ENCODE measurements at regions not wholly inside any gene's neighbourhood (a gene's known extent, or its start where the extent isn't known, plus 50 kb on each side); places are given as distances from the start of the nearest gene placed in this dataset.

DNA sequence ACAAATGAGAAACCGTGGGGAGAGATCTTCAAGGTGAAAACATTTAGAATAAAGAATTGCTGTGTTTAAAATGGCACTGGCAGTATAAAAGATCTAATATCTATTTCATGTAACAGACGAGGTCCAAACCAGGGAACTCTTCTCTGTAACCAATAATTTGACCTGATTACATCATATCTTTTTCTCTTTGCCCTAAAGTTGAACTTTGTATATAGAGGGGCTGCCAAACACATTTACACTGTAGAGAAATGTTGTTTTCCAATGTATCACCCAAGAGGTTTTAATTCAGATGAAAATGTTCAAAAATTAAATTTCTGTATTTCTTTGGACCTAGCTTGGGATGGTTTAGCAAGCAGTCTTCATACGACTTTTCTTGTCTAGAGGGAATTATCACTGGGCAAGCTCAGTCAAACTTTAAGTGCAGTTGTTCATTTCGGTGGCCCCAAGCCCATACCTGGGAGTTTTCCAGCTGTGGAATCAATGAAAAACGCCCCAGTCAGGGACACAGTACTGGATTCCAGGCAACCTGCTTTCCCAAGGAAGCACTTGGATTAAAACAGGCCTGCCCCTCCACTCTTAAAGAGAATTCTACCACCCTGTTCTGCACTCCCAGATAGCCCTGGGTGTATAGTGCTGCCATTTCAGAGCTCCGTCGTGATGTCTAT lies 208.5 kb upstream of the FN1 start:
- DNase-seq (ENCODE audit: low spot score) (no peak), FAIRE-seq (no peak), ATAC-seq (no peak)
- no TSS peak for BruUV-seq (replicated peaks)
- Histone ChIP-seq H3K9ac (ENCODE audit: insufficient read depth, low read depth, low read length) (no peak overlapping the region), H4K20me1 (ENCODE audit: insufficient read depth, low read length) (no peaks in the 10 kb centered on the region), H3K4me1 (ENCODE audit: insufficient read depth, low read length) (peaks cover 10% of the 10 kb centered on the region), H3K4me3 (replicated peaks in 1 of 3; ENCODE audit: insufficient read depth in 1 of 3, low read depth in 2 of 3, low read length in 3 of 3) (no peak overlapping the region), H3K36me3 (replicated peaks in 1 of 2; ENCODE audit: control insufficient read depth in 1 of 2, insufficient read depth in 2 of 2, low read length in 2 of 2) (no peaks in the 10 kb centered on the region), H3K27ac (ENCODE audit: extremely low read length, insufficient read depth, low read length) (no peak overlapping the region), H3K4me2 (ENCODE audit: low read depth, low read length) (no peak overlapping the region), H2AFZ (ENCODE audit: low read length) (peak overlapping the region; percentile 44), H3K9me3 (ENCODE audit: low read length) (no peaks in the 10 kb centered on the region), H3K27me3 (ENCODE audit: control insufficient read depth in 1 of 2, insufficient read depth in 2 of 2, low read length in 2 of 2) (no peaks in the 10 kb centered on the region), H3K79me2 (ENCODE audit: insufficient read depth, low read length) (no peaks in the 10 kb centered on the region)
- ChIA-PET CTCF (ENCODE audit: low intra/inter-chr PET ratio, low total read pairs) (no interaction called here), POLR2A (no interaction called here)
- peak; percentile 58; the same call in 1 of the 2 replicates for TF ChIP-seq EHMT2 (IDR thresholded peaks at IDR 0.05; ENCODE audit: borderline replicate concordance, low read depth, low read length)
- no peak for TF ChIP-seq STAG1 (CRISPR knock-in tag; IDR thresholded peaks at IDR 0.05)
- no peak for TF ChIP-seq SKI (IDR thresholded peaks at IDR 0.05; ENCODE audit: partially characterized antibody)
- TF ChIP-seq ZFP36L1 (CRISPR knock-in tag; IDR thresholded peaks at IDR 0.05), result no peak
- TF ChIP-seq MAFG (CRISPR knock-in tag; IDR thresholded peaks at IDR 0.05), result no peak
- TF ChIP-seq, protein P1, sequence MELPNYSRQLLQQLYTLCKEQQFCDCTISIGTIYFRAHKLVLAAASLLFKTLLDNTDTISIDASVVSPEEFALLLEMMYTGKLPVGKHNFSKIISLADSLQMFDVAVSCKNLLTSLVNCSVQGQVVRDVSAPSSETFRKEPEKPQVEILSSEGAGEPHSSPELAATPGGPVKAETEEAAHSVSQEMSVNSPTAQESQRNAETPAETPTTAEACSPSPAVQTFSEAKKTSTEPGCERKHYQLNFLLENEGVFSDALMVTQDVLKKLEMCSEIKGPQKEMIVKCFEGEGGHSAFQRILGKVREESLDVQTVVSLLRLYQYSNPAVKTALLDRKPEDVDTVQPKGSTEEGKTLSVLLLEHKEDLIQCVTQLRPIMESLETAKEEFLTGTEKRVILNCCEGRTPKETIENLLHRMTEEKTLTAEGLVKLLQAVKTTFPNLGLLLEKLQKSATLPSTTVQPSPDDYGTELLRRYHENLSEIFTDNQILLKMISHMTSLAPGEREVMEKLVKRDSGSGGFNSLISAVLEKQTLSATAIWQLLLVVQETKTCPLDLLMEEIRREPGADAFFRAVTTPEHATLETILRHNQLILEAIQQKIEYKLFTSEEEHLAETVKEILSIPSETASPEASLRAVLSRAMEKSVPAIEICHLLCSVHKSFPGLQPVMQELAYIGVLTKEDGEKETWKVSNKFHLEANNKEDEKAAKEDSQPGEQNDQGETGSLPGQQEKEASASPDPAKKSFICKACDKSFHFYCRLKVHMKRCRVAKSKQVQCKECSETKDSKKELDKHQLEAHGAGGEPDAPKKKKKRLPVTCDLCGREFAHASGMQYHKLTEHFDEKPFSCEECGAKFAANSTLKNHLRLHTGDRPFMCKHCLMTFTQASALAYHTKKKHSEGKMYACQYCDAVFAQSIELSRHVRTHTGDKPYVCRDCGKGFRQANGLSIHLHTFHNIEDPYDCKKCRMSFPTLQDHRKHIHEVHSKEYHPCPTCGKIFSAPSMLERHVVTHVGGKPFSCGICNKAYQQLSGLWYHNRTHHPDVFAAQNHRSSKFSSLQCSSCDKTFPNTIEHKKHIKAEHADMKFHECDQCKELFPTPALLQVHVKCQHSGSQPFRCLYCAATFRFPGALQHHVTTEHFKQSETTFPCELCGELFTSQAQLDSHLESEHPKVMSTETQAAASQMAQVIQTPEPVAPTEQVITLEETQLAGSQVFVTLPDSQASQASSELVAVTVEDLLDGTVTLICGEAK (IDR thresholded peaks at IDR 0.05), result no peak
- TF ChIP-seq, protein P1 (CRISPR knock-in tag; IDR thresholded peaks at IDR 0.05), result no peak
- TF ChIP-seq GTF2F1 (IDR thresholded peaks at IDR 0.05; ENCODE audit: low read length), result no peak
- TF ChIP-seq, protein P2, sequence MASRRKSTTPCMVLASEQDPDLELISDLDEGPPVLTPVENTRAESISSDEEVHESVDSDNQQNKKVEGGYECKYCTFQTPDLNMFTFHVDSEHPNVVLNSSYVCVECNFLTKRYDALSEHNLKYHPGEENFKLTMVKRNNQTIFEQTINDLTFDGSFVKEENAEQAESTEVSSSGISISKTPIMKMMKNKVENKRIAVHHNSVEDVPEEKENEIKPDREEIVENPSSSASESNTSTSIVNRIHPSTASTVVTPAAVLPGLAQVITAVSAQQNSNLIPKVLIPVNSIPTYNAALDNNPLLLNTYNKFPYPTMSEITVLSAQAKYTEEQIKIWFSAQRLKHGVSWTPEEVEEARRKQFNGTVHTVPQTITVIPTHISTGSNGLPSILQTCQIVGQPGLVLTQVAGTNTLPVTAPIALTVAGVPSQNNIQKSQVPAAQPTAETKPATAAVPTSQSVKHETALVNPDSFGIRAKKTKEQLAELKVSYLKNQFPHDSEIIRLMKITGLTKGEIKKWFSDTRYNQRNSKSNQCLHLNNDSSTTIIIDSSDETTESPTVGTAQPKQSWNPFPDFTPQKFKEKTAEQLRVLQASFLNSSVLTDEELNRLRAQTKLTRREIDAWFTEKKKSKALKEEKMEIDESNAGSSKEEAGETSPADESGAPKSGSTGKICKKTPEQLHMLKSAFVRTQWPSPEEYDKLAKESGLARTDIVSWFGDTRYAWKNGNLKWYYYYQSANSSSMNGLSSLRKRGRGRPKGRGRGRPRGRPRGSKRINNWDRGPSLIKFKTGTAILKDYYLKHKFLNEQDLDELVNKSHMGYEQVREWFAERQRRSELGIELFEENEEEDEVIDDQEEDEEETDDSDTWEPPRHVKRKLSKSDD (CRISPR knock-in tag; IDR thresholded peaks at IDR 0.05; ENCODE audit: low read depth), result no peak
- 0 out of 2 replicates have a peak, but pooled peaks have one; percentile 35 for TF ChIP-seq POGZ (CRISPR knock-in tag; IDR thresholded peaks at IDR 0.05)
- 0 out of 2 replicates have a peak, but pooled peaks have one; percentile 27 for TF ChIP-seq ZFP1 (CRISPR knock-in tag; IDR thresholded peaks at IDR 0.05)
- no peak for TF ChIP-seq PLRG1 (conservative IDR thresholded peaks at IDR 0.05)
- TF ChIP-seq, protein P3, sequence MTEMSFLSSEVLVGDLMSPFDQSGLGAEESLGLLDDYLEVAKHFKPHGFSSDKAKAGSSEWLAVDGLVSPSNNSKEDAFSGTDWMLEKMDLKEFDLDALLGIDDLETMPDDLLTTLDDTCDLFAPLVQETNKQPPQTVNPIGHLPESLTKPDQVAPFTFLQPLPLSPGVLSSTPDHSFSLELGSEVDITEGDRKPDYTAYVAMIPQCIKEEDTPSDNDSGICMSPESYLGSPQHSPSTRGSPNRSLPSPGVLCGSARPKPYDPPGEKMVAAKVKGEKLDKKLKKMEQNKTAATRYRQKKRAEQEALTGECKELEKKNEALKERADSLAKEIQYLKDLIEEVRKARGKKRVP (CRISPR knock-in tag; IDR thresholded peaks at IDR 0.05), result peak in 1 of 2 experiments; percentile 55; a peak in 2 of 4 replicates
- intact Hi-C loops (cut with micrococcal nuclease; ENCODE audit: unreplicated experiment) (no loop called here), in situ Hi-C loops (cut with HindIII; ENCODE audit: extremely low pct_ligation_motif_present, low pct_unique_long_range_greater_than_20kb) (no loop called here)
- 84% methylated on average over 7 of the region's 7 CpGs for WGBS (ENCODE audit: low lambda C conversion rate)

Data from HepG2 (cell line).